ENCODE measurements at regions not wholly inside any gene's neighbourhood (a gene's known extent, or its start where the extent isn't known, plus 50 kb on each side); places are given as distances from the start of the nearest gene placed in this dataset.

GRCh38 chr10:131439705-131440104 is 128.2 kb upstream of the TCERG1L start:
- WGBS (ENCODE audit: extremely low coverage, insufficient read length, low lambda C conversion rate): no CpG with 5 or more reads among the region's 6 CpGs
- no peaks in the 10 kb centered on the region for H3K36me3 Mint-ChIP-seq (ENCODE audit: insufficient read depth in 1 of 3, low read depth in 3 of 3)
- no peaks in the 10 kb centered on the region for H3K79me2 ChIP-seq (ENCODE audit: insufficient read depth, low read length)
- H2AFZ ChIP-seq (ENCODE audit: low read length): no peak overlapping the region
- H2BK15ac ChIP-seq (ENCODE audit: low read depth, low read length): no peak overlapping the region
- H3K4me2 ChIP-seq (ENCODE audit: insufficient read depth, insufficient read length, low read length): no peak overlapping the region
- no peaks in the 10 kb centered on the region for H3K23me2 ChIP-seq (ENCODE audit: insufficient read length, low read depth, low read length, poor library complexity, severe bottlenecking)
- no peaks in the 10 kb centered on the region for H3K9me3 Mint-ChIP-seq
- H4K91ac ChIP-seq (ENCODE audit: insufficient read length, low read depth, low read length): no peak overlapping the region
- H3K4me1 ChIP-seq (ENCODE audit: insufficient read depth, low read length): no peaks in the 10 kb centered on the region
- H4K8ac ChIP-seq (replicated peaks; ENCODE audit: insufficient read length, low read depth, low read length): no peak overlapping the region
- H4K20me1 ChIP-seq (ENCODE audit: control insufficient read depth, insufficient read depth, insufficient read length): no peaks in the 10 kb centered on the region
- H3K18ac ChIP-seq (ENCODE audit: insufficient read length, low read depth, low read length): no peak overlapping the region
- H3K4me3 Mint-ChIP-seq: no peak overlapping the region
- H3K23ac ChIP-seq (ENCODE audit: insufficient read length, low read depth, low read length): no peak overlapping the region
- H3T11ph ChIP-seq (ENCODE audit: low read length): no peak overlapping the region
- H3K27me3 Mint-ChIP-seq (ENCODE audit: low read depth): peaks cover 3% of the 10 kb centered on the region; the same call in 1 of the 2 replicates
- no peak overlapping the region for H3K27ac ChIP-seq (ENCODE audit: insufficient read length, low read depth, low read length)
- no peak overlapping the region for H3K4ac ChIP-seq (ENCODE audit: low read depth, low read length)
- H3K9me3 ChIP-seq (ENCODE audit: control insufficient read depth, low read depth, low read length): no peaks in the 10 kb centered on the region
- no peak overlapping the region for H3K14ac ChIP-seq (ENCODE audit: insufficient read depth, low read length)
- no peak overlapping the region for H2BK20ac ChIP-seq (ENCODE audit: low read depth, low read length, poor library complexity, severe bottlenecking)
- no peak overlapping the region for H3K56ac ChIP-seq (ENCODE audit: insufficient read length, low read depth, low read length)
- no peak for TF ChIP-seq CTCF (conservative IDR thresholded peaks at IDR 0.05)
- DNase-seq: no peak
- H2AK5ac ChIP-seq (ENCODE audit: insufficient read length, low read length): no peak overlapping the region
- H3K79me1 ChIP-seq (ENCODE audit: insufficient read depth, low read depth, low read length, poor library complexity, severe bottlenecking): no peaks in the 10 kb centered on the region
- no peaks in the 10 kb centered on the region for H3K27me3 ChIP-seq (ENCODE audit: insufficient read depth, low read length)
- H2BK120ac ChIP-seq (ENCODE audit: low read depth, low read length, poor library complexity, severe bottlenecking): no peak overlapping the region
- no peak overlapping the region for H3K27ac Mint-ChIP-seq
- no peak overlapping the region for H2BK5ac ChIP-seq (ENCODE audit: insufficient read length, low read length)
- no peak overlapping the region for H3K9ac ChIP-seq (ENCODE audit: extremely low read depth, insufficient read length, low read length)
- H3K4me1 Mint-ChIP-seq: peaks cover 5 to 16% of the 10 kb centered on the region in 2 experiments; a peak in 3 of 4 replicates
- H4K5ac ChIP-seq (ENCODE audit: insufficient read length, low read depth, low read length): no peak overlapping the region
- no peak overlapping the region for H2BK12ac ChIP-seq (ENCODE audit: insufficient read length, low read depth, low read length)
